Common myeloid progenitor, CD34-positive (primary cell): ENCODE measurements at regions not wholly inside any gene's neighbourhood (a gene's known extent, or its start where the extent isn't known, plus 50 kb on each side); places are given as distances from the start of the nearest gene placed in this dataset.

Source experiments
- CTCF ChIA-PET: fragments of 350-600 bp; sonication (Branson Sonifier 250); formaldehyde crosslinking; loops from one replicate; lab custom pipeline; 2021; ENCODE audit warnings: antibody characterized with exemption; lab: Charles Lee
- POLR2A ChIA-PET: fragments of 350-600 bp; sonication (Branson Sonifier 250); formaldehyde crosslinking; loops from one replicate; lab custom pipeline; 2021; ENCODE audit warnings: antibody characterized with exemption; lab: Charles Lee
- DNase-seq, 3 donors: peaks; one replicate each; pipeline versions ENCODE4 v3.0.0 to v3.0.0-alpha.2; 2013
- H3K27ac ChIP-seq, 2 experiments: 1 replicate in 1 of 2; 2 replicates in 1 of 2; pipeline ENCODE4 v1.7.0; 2013; ENCODE audit warnings: inconsistent platforms in 2 of 2, low read length in 2 of 2, mild to moderate bottlenecking in 2 of 2, low read depth in 1 of 2, moderate library complexity in 1 of 2; ENCODE audit not compliant: severe bottlenecking in 2 of 2, insufficient read depth in 1 of 2, poor library complexity in 1 of 2
- H3K27me3 ChIP-seq, 5 experiments: replicated peaks in 2 of 5; 1 replicate in 3 of 5; 2 replicates in 2 of 5; pipeline versions ENCODE4 v1.6.1 to v1.7.0; 2013; ENCODE audit warnings: low read length in 4 of 5, mild to moderate bottlenecking in 2 of 5, moderate library complexity in 2 of 5, inconsistent platforms in 1 of 5; ENCODE audit not compliant: insufficient read depth in 5 of 5, control insufficient read depth in 4 of 5
- H3K36me3 ChIP-seq, 4 experiments: 1 replicate in 2 of 4; 2 replicates in 2 of 4; pipeline versions ENCODE4 v1.6.1 to v1.7.0; 2013; ENCODE audit warnings: low read length in 3 of 4, control low read depth in 1 of 4, mild to moderate bottlenecking in 1 of 4; ENCODE audit not compliant: control insufficient read depth in 4 of 4, insufficient read depth in 4 of 4
- H3K4me1 ChIP-seq, 4 experiments: 1 replicate in 3 of 4; 2 replicates in 1 of 4; pipeline versions ENCODE4 v1.6.1 to v1.7.1; 2013; ENCODE audit warnings: low read length in 3 of 4, mild to moderate bottlenecking in 3 of 4, control low read depth in 1 of 4, inconsistent platforms in 1 of 4, moderate library complexity in 1 of 4; ENCODE audit not compliant: control insufficient read depth in 4 of 4, insufficient read depth in 4 of 4; ENCODE audit errors: control extremely low read depth in 1 of 4
- H3K4me3 ChIP-seq, 7 experiments: 1 replicate in 4 of 7; 2 replicates in 3 of 7; pipeline versions ENCODE4 v1.5.1 to v1.7.0; 2013; ENCODE audit warnings: mild to moderate bottlenecking in 7 of 7, low read length in 6 of 7, moderate library complexity in 6 of 7, inconsistent platforms in 2 of 7, low read depth in 2 of 7, control low read depth in 1 of 7; ENCODE audit not compliant: insufficient read depth in 4 of 7, control insufficient read depth in 1 of 7; ENCODE audit errors: extremely low read depth in 1 of 7
- H3K9me3 ChIP-seq, 5 experiments: 1 replicate in 4 of 5; 2 replicates in 1 of 5; pipeline versions ENCODE4 v1.6.1 to v1.7.1; 2013; ENCODE audit warnings: low read length in 4 of 5, mild to moderate bottlenecking in 2 of 5, inconsistent platforms in 1 of 5, low read depth in 1 of 5, moderate library complexity in 1 of 5; ENCODE audit not compliant: control insufficient read depth in 4 of 5, insufficient read depth in 2 of 5; ENCODE audit errors: control extremely low read depth in 1 of 5
- WGBS: methylation state at CpG from one replicate; pipeline ENCODE4 v1.1.5; 2013; ENCODE audit not compliant: insufficient coverage; 5-methylcytosine and 5-hydroxymethylcytosine counted together

- Histone ChIP-seq H3K4me1 (no peaks in the 10 kb centered on the region), H3K27me3 (no peaks in the 10 kb centered on the region), H3K27ac (no peak overlapping the region), H3K9me3 (no peaks in the 10 kb centered on the region), H3K36me3 (no peaks in the 10 kb centered on the region), H3K4me3 (no peak overlapping the region)
- WGBS, result 87% methylated on average over 5 of the region's 7 CpGs
- ChIA-PET POLR2A (no interaction called here), CTCF (no interaction called here)
- DNase-seq, result no peak
Measured at GRCh38 chr18:78367996-78368395, 611.6 kb upstream of the SALL3 start.

GRCh38 chr18:78368726-78369125, 610.9 kb upstream of the SALL3 start:
- no peak overlapping the region for H3K4me3 ChIP-seq
- ChIA-PET CTCF (no interaction called here), POLR2A (no interaction called here)
- H3K27ac ChIP-seq, result no peak overlapping the region
- no peaks in the 10 kb centered on the region for H3K36me3 ChIP-seq
- DNase-seq, result no peak
- H3K4me1 ChIP-seq, result no peaks in the 10 kb centered on the region
- H3K27me3 ChIP-seq, result no peaks in the 10 kb centered on the region
- 98% methylated on average over 9 of the region's 10 CpGs for WGBS
- peaks cover 0 to 2% (median 0%) of the 10 kb centered on the region in 5 experiments for H3K9me3 ChIP-seq

GRCh38 chr18:78376046-78376445, 603.6 kb upstream of the SALL3 start:
- CTCF ChIA-PET, result no interaction called here
- H3K27me3 ChIP-seq, result no peaks in the 10 kb centered on the region
- 100% methylated on average over 5 of the region's 8 CpGs for WGBS
- no peak for DNase-seq
- H3K27ac ChIP-seq, result no peak overlapping the region
- H3K4me3 ChIP-seq, result no peak overlapping the region
- no peaks in the 10 kb centered on the region for H3K4me1 ChIP-seq
- H3K36me3 ChIP-seq, result no peaks in the 10 kb centered on the region
- H3K9me3 ChIP-seq, result peaks cover 0 to 2% (median 0%) of the 10 kb centered on the region in 5 experiments
- POLR2A ChIA-PET, result no interaction called here

- Histone ChIP-seq H3K4me3 (no peak overlapping the region), H3K27me3 (no peaks in the 10 kb centered on the region), H3K27ac (no peak overlapping the region), H3K9me3 (no peaks in the 10 kb centered on the region), H3K4me1 (no peaks in the 10 kb centered on the region), H3K36me3 (no peaks in the 10 kb centered on the region)
- WGBS, result 77% methylated on average over 5 of the region's 7 CpGs
- no peak for DNase-seq
- POLR2A ChIA-PET, result no interaction called here
- CTCF ChIA-PET, result no interaction called here
Measured at GRCh38 chr18:78378403-78378802, 601.2 kb upstream of the SALL3 start.

- 100% methylated on average over 1 of the region's 3 CpGs for WGBS
- H3K4me3 ChIP-seq, result no peak overlapping the region
- H3K27me3 ChIP-seq, result no peaks in the 10 kb centered on the region
- ChIA-PET CTCF (no interaction called here), POLR2A (no interaction called here)
- H3K4me1 ChIP-seq, result no peaks in the 10 kb centered on the region
- no peak for DNase-seq
- H3K9me3 ChIP-seq, result no peaks in the 10 kb centered on the region
- no peaks in the 10 kb centered on the region for H3K36me3 ChIP-seq
- no peak overlapping the region for H3K27ac ChIP-seq
Measured at GRCh38 chr18:78378983-78379382, 600.6 kb upstream of the SALL3 start.

GRCh38 chr18:78390348-78390951, 589.2 kb upstream of the SALL3 start:
- CTCF ChIA-PET, result no interaction called here
- Histone ChIP-seq H3K27ac (no peak overlapping the region), H3K4me1 (no peaks in the 10 kb centered on the region), H3K9me3 (peaks cover 0 to 4% (median 0%) of the 10 kb centered on the region in 5 experiments), H3K36me3 (no peaks in the 10 kb centered on the region), H3K4me3 (no peak overlapping the region), H3K27me3 (no peaks in the 10 kb centered on the region)
- POLR2A ChIA-PET, result no interaction called here
- DNase-seq, result no peak
- 94% methylated on average over 29 of the region's 34 CpGs for WGBS

GRCh38 chr18:78390952-78391348, 588.7 kb upstream of the SALL3 start:
- H3K9me3 ChIP-seq, result peaks cover 0 to 4% (median 0%) of the 10 kb centered on the region in 5 experiments
- DNase-seq, result no peak
- no peaks in the 10 kb centered on the region for H3K4me1 ChIP-seq
- 88% methylated on average over 30 of the region's 33 CpGs for WGBS
- no peaks in the 10 kb centered on the region for H3K27me3 ChIP-seq
- ChIA-PET POLR2A (no interaction called here), CTCF (no interaction called here)
- no peak overlapping the region for H3K27ac ChIP-seq
- no peak overlapping the region for H3K4me3 ChIP-seq
- no peaks in the 10 kb centered on the region for H3K36me3 ChIP-seq
